Right cardiac atrium (tissue), 5 donors: ENCODE measurements at regions not wholly inside any gene's neighbourhood (a gene's known extent, or its start where the extent isn't known, plus 50 kb on each side); places are given as distances from the start of the nearest gene placed in this dataset.

Experiments used
- ATAC-seq, 2 donors: fragments of 200-7000 bp; cut with Tn5 transposase; one replicate each; pipeline versions ENCODE4 v1.8.0 to v1.9.1; 2020; ENCODE audit warnings: moderate library complexity in 2 of 2, mild to moderate bottlenecking in 1 of 2
- DNase-seq, 3 donors: peaks; one replicate each; pipeline ENCODE4 v3.0.0-alpha.2; 2020
- H3K27ac ChIP-seq: one replicate; pipeline ENCODE4 v1.5.1; 2013; ENCODE audit warnings: mild to moderate bottlenecking, low read length, control low read depth, moderate library complexity
- H3K27me3 ChIP-seq: one replicate; pipeline ENCODE4 v1.6.1; 2013; ENCODE audit not compliant: control insufficient read depth, insufficient read depth
- H3K4me1 ChIP-seq: one replicate; pipeline ENCODE4 v1.6.1; 2013; ENCODE audit warnings: low read length; ENCODE audit not compliant: control insufficient read depth, insufficient read depth
- H3K4me3 ChIP-seq: one replicate; pipeline ENCODE4 v1.5.1; 2013; ENCODE audit warnings: low read length, control low read depth
- H3K9me3 ChIP-seq: one replicate; pipeline ENCODE4 v1.6.1; 2013; ENCODE audit warnings: low read length; ENCODE audit not compliant: control insufficient read depth
- WGBS: extraction: QIAGEN DNeasy Blood & Tissue Kit; methylation state at CpG from one replicate; pipeline ENCODE4 v1.1.7; 2013; 5-methylcytosine and 5-hydroxymethylcytosine counted together
- intact Hi-C, 4 donors: fragments of 100-400 bp; cut with DNase I; formaldehyde crosslinking; loops; one replicate each; pipeline versions ENCODE4 v1.11.0 to v1.14.0; 2022 to 2023
- donor health status: healthy with polysubstance abuse.
- donor health status: DM: no; HTN: yes; CAD: no.
- donor health status: DM: no; HTN: no; CAD: no.
- donor health status: DM: no; HTN: yes; CAD: no; lungs with severe emphysema.
- donor health status: DM: yes; HTN: yes; CAD: no.

DNA sequence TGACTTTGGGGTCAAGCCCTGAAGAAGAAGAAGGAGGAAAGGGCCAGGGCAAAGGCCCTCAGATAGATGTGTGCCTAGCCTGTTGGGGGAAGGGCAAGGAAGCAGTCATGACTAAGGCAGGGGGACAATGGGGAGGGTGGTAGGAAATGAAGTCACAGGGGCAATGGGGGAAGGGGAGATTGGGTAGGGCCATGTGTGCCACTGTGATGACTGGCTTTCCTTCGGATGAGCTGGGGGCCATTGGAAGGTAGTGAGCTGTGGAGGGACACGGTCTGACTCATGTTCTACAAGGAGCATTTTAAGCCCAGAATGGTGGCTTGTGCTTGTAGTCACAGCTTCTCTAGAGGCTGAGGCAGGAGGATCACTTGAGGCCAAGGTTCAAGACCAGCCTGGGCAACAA lies 642.0 kb downstream of the MID1IP1 start:
- no peaks in the 10 kb centered on the region for H3K4me1 ChIP-seq
- H3K9me3 ChIP-seq = no peaks in the 10 kb centered on the region
- no peak for DNase-seq
- no peak overlapping the region for H3K27ac ChIP-seq
- WGBS = 96% methylated on average over 2 of the region's 2 CpGs
- H3K27me3 ChIP-seq = no peaks in the 10 kb centered on the region
- intact Hi-C loops = loop anchor here in 1 of 4 donors (10.0 kb wide), 1 partner anchor 62 kb away; no protein-coding TSS in a partner anchor
- ATAC-seq = no peak
- no peak overlapping the region for H3K4me3 ChIP-seq

DNA sequence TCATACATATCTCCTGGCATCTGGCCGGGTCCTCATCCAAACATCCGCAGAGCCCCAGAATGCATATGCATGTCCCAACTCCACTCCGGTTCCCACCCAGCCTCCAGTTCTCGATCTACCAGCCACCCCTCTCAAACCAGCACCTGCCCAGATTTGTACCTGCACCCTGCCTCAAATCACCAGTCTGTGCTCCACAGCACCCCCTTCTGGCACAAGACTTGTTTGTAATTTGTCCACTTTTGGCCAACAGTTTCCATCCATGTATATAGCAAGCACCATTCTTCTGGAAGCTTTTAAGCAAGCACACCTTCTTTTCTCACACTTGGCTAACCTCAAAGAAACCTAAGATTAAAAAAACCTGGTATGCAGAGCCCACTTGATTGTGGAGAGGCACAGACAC lies 644.1 kb downstream of the MID1IP1 start:
- no peak for ATAC-seq
- no peaks in the 10 kb centered on the region for H3K27me3 ChIP-seq
- intact Hi-C loops = loop anchor here in 1 of 4 donors (10.0 kb wide), 1 partner anchor 59 kb away; no protein-coding TSS in a partner anchor
- H3K4me3 ChIP-seq = no peak overlapping the region
- H3K9me3 ChIP-seq = no peaks in the 10 kb centered on the region
- no peak overlapping the region for H3K27ac ChIP-seq
- no peaks in the 10 kb centered on the region for H3K4me1 ChIP-seq
- 64% methylated on average over 4 of the region's 4 CpGs for WGBS
- DNase-seq = peak in 1 of 3 donors; percentile 44

DNA sequence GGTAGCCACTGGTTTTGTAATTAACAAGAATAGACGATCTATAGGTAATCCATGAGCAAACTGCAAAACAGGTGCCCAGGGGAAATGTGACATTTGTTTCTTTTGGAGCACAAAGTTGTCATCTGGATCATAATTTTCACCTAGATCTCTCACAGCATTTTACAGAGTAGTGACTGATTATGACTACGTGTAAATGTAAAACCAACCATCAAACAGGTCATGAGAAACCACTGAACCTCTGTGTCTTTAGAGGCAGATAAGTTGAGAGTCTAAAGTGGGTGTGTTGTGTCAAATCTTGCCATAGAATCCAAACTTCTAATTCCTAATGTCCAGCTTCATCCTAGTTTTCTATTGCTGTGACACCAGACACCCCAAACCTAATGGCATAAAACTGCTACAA lies 648.1 kb downstream of the MID1IP1 start:
- Histone ChIP-seq H3K27ac (no peak overlapping the region), H3K4me1 (no peaks in the 10 kb centered on the region), H3K27me3 (no peaks in the 10 kb centered on the region), H3K4me3 (no peak overlapping the region), H3K9me3 (no peaks in the 10 kb centered on the region)
- no peak for ATAC-seq
- no peak for DNase-seq
- intact Hi-C loops = loop anchor here in 1 of 4 donors (10.0 kb wide), 1 partner anchor 55 kb away; no protein-coding TSS in a partner anchor
- 92% methylated on average over 2 of the region's 2 CpGs for WGBS

DNA sequence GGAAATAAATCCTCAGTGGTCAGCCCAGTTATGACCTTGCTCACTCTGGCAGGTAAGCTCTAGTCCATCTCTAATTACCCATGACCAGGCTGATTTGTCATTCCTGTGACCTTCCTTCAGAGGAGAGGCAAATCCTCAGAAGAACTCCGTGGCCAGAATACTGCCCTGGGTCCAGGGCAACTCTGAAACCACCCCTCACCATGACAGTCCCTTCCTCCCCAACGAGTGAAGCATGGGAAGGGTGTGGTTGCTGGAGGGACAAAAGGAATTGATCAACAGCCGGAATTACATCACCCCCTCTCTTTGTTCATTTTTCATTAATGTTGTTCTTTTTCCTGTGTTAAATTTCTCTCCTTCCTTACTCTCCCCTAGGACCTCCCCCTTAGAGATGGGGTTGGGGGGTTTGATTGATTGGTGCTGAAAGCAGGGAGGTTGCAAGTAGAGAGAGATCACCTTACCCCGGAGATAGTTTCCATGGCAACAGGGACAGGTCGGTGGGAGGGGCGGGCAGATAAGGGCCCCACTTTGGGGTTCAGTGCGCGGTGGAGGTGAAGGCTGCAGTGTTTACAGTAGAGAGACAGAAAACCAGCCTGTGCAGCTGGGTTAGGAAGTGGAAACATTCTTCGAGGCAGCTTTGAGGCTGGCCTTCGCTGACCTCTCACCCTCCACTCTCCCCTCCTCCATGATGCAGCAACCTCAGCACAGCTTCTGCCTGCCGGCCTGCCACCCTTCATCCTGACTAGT lies 647.4 kb downstream of the BCOR start:
- ATAC-seq (no peak), DNase-seq (no peak)
- H3K9me3 ChIP-seq = no peaks in the 10 kb centered on the region
- no peaks in the 10 kb centered on the region for H3K27me3 ChIP-seq
- H3K4me3 ChIP-seq = no peak overlapping the region
- intact Hi-C loops = no loop called here
- no peak overlapping the region for H3K27ac ChIP-seq
- 65% methylated on average over 11 of the region's 11 CpGs for WGBS
- no peaks in the 10 kb centered on the region for H3K4me1 ChIP-seq

DNA sequence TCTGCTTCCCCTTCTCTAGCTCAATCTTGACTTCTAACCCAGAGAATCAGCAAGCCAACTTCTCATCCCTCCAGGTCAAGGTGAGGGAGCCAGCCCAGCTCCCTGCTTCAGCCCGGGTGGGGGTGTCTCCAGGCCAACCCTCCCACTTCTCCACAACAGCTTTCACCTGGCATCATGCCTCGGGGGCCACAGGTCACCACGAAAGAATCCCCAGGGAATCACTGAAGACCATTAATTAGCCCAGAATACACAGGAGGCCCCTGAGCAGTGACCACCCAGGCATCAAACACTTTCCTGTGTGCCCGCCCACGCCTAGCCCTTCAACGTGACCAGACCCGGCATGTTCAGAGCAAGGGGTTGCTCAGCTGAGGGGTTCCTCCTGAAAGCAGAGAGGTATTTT lies 646.7 kb downstream of the BCOR start:
- no peaks in the 10 kb centered on the region for H3K9me3 ChIP-seq
- H3K27ac ChIP-seq = no peak overlapping the region
- ATAC-seq (no peak), DNase-seq (no peak)
- intact Hi-C loops = no loop called here
- WGBS = 88% methylated on average over 7 of the region's 7 CpGs
- no peaks in the 10 kb centered on the region for H3K27me3 ChIP-seq
- no peaks in the 10 kb centered on the region for H3K4me1 ChIP-seq
- no peak overlapping the region for H3K4me3 ChIP-seq

DNA sequence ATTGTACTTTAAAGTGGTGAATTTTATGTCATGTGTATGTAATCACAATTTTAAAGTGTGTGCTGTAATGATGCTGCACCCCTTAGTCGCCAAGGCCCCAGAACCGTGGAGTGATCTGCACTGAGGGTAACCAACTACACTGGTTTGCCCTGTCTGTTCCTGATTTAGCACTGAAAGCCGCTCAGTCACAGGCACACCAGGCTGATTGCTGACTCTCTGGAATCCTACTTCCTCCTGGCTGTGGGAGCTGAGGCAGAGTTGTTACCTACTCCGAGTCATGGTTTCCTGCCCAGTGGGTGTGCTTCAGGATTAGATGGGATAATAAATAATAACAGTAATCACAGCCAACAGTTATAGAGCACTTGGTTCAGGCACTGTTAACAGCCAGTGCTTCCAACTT lies 645.4 kb downstream of the BCOR start:
- no peaks in the 10 kb centered on the region for H3K27me3 ChIP-seq
- H3K27ac ChIP-seq = no peak overlapping the region
- ATAC-seq (no peak), DNase-seq (no peak)
- H3K9me3 ChIP-seq = no peaks in the 10 kb centered on the region
- WGBS = 75% methylated on average over 4 of the region's 4 CpGs
- H3K4me1 ChIP-seq = peaks cover 2% of the 10 kb centered on the region
- intact Hi-C loops = no loop called here
- H3K4me3 ChIP-seq = no peak overlapping the region

DNA sequence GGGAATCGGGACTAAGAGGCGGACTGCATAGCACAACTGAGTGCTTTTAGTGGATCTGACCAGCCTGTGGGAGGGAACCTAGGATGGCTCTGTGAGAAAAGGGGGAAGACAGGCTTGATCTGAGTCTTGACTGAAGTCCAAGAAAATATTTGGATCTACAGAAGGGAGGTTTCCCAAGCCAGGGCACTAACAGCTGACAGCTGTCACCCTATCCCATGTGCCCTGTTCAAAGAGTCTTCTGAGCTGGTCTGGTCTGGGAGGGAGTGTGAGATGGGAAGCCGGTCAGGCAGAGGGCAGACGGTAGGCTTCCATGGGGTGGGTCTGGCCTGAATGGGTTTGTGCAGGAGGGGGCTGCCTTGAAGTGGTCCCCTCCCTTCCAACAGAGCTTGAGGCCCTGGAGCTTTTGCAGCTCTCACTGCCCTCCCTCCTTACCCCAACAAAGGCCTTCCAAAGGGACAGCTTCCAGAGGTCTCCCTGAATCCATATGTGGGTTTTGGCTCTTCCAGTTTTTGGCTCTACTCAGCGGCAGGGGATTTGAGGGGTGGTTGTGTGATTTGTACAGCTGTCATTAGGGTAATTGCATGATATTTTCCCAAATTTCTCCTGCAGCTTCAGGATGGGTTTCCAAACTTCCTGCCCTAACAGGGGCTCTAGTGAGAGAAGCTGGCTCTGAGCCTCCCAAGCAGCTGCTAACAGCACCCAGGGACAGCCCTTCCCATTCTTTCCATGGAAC lies 643.7 kb downstream of the BCOR start:
- Histone ChIP-seq H3K9me3 (no peaks in the 10 kb centered on the region), H3K4me1 (peaks cover 3% of the 10 kb centered on the region), H3K27me3 (no peaks in the 10 kb centered on the region), H3K27ac (no peak overlapping the region), H3K4me3 (no peak overlapping the region)
- WGBS = 57% methylated on average over 5 of the region's 5 CpGs
- peak; percentile 25 to 64 for ATAC-seq
- DNase-seq = peak in 2 of 3 donors; percentile 56 to 61
- intact Hi-C loops = no loop called here

DNA sequence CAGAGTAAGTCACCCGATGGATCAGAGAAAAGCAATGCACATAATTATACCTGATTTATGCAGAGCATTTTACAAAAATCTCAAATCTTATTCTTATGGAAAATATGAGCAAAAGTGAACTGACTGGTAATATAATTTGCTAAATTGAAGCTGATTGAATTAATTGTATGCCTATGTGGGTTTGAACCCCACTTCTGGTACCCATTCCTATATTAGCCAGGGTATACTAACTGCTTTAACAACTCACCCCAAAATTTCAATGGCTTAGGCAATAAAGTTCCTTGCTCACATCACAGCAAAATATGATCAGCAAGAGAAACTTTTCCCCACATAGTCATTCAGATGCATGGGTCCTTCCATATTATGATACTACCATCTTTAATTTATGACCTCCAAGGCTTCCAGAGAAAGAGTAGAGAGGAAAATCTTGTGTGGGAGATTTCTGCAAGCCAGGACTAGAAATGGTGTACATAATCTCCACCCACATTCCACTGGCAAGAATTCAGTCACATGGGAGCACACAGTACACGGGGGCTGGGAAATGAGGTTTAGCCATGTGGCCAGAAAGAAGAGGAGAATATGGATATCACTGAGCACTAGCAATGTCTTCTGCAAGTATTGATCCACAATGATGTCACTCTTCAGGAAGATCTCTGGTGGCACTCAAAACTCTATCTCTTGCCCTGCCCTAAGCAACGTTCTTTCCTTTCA lies 640.7 kb downstream of the BCOR start:
- Histone ChIP-seq H3K4me1 (peaks cover 3% of the 10 kb centered on the region), H3K9me3 (no peaks in the 10 kb centered on the region), H3K27me3 (no peaks in the 10 kb centered on the region), H3K4me3 (no peak overlapping the region), H3K27ac (no peak overlapping the region)
- no peak for ATAC-seq
- DNase-seq = no peak
- intact Hi-C loops = no loop called here
- WGBS = 56% methylated on average over 3 of the region's 3 CpGs

DNA sequence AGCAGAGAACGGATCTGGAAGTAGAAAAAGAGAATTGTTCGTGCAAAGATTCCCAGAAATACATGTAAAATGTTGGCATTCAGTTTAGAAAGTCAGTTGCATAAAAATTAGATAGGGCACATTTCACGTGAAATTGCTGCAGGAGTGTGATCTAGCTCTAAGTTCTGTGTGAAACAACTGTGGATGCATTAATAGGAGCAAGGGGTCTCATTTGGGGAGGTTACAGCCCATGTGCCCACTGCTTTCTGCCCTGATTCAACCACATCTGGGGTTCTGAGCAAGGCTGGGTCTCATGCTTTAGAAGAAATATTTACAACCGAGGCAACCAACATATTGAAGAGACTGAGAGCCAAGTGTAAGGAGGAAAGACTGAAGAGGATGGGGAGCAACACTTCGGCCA lies 639.0 kb downstream of the BCOR start:
- no peak for DNase-seq
- no peaks in the 10 kb centered on the region for H3K9me3 ChIP-seq
- 92% methylated on average over 5 of the region's 5 CpGs for WGBS
- intact Hi-C loops = no loop called here
- ATAC-seq = no peak
- H3K4me3 ChIP-seq = no peak overlapping the region
- no peaks in the 10 kb centered on the region for H3K27me3 ChIP-seq
- no peak overlapping the region for H3K27ac ChIP-seq
- H3K4me1 ChIP-seq = peaks cover 3% of the 10 kb centered on the region

DNA sequence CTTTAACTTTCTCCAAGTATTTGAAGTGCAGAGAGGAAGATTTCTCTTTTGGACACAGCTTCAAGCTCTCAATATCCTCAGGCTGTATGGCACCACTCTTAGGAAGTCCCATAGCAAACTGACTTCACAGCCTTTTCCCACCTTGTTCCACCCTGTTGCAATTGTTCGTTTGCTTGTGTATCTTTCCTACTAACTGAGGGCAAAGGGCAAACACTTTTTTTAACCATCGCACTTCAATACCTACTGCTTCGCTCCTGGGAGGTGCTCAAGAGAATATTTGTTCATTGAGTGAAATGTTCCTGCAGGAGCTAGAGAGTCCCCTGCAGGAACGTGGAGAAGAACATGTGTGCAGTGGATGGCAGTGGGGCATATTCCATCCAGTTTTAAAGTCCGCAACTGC lies 638.6 kb downstream of the BCOR start:
- intact Hi-C loops = no loop called here
- ATAC-seq = no peak
- H3K27me3 ChIP-seq = no peaks in the 10 kb centered on the region
- DNase-seq = no peak
- H3K4me1 ChIP-seq = peaks cover 3% of the 10 kb centered on the region
- H3K9me3 ChIP-seq = no peaks in the 10 kb centered on the region
- H3K27ac ChIP-seq = no peak overlapping the region
- WGBS = 91% methylated on average over 5 of the region's 5 CpGs
- H3K4me3 ChIP-seq = no peak overlapping the region

DNA sequence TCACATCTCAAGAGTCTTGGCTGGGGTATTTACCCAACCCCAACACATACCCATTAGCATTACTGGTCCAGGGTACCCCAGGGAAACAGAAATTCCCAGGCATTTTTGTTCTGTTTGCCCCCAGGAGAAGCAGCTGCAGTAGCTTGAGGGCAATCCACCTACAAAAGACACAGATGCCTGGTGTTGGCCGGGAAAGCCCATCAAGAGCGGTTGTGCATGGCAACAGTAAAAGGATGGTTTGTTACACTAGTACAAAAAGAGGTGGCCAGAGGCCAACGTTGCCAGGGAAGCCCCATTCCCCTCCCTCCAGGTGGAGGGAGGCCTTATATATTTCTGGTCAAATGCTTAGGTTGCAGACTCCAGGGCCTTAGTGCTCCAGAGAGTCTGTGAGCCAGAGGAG lies 637.8 kb downstream of the BCOR start:
- ATAC-seq (no peak), DNase-seq (no peak)
- Histone ChIP-seq H3K4me1 (peaks cover 3% of the 10 kb centered on the region), H3K9me3 (no peaks in the 10 kb centered on the region), H3K27me3 (no peaks in the 10 kb centered on the region), H3K27ac (no peak overlapping the region), H3K4me3 (no peak overlapping the region)
- intact Hi-C loops = no loop called here
- 91% methylated on average over 3 of the region's 3 CpGs for WGBS
